Right hindlimb (tissue), 1 donor: ENCODE measurements at regions not wholly inside any gene's neighbourhood (a gene's known extent, or its start where the extent isn't known, plus 50 kb on each side); places are given as distances from the start of the nearest gene placed in this dataset.

Experiments used
- DNase-seq: peaks from one replicate; pipeline ENCODE4 v3.0.0-alpha.2; 2018

- no peak for DNase-seq
These were observed 418.0 kb upstream of the PSMD7 start for GRCh38 chr16:73878611-73879010.

GRCh38 chr16:73877150-73877549 is 419.5 kb upstream of the PSMD7 start:
- DNase-seq: no peak

- DNase-seq: no peak
These were observed 420.5 kb upstream of the PSMD7 start for GRCh38 chr16:73875996-73876690.

- no peak for DNase-seq
These were observed 422.3 kb upstream of the PSMD7 start for GRCh38 chr16:73874324-73874723.

GRCh38 chr16:73873643-73874042 is 423.0 kb upstream of the PSMD7 start:
- DNase-seq: no peak

- DNase-seq: no peak
These were observed 423.8 kb upstream of the PSMD7 start for GRCh38 chr16:73872856-73873255.

GRCh38 chr16:73871088-73871733 is 425.4 kb upstream of the PSMD7 start:
- DNase-seq: no peak

GRCh38 chr16:73869126-73869525 is 427.5 kb upstream of the PSMD7 start:
- no peak for DNase-seq

GRCh38 chr16:73864868-73865267 is 431.7 kb upstream of the PSMD7 start:
- DNase-seq: no peak

GRCh38 chr16:73858326-73858725 is 438.3 kb upstream of the PSMD7 start:
- no peak for DNase-seq

- DNase-seq: no peak
These were observed 442.6 kb upstream of the PSMD7 start for GRCh38 chr16:73853968-73854367.

GRCh38 chr16:73852561-73852960 is 444.1 kb upstream of the PSMD7 start:
- DNase-seq: no peak

- no peak for DNase-seq
These were observed 447.6 kb upstream of the PSMD7 start for GRCh38 chr16:73848993-73849392.

- DNase-seq: no peak
These were observed 449.5 kb upstream of the PSMD7 start for GRCh38 chr16:73847090-73847489.

GRCh38 chr16:73846356-73846755 is 450.3 kb upstream of the PSMD7 start:
- DNase-seq: peak; percentile 43

GRCh38 chr16:73846007-73846330 is 450.6 kb upstream of the PSMD7 start:
- peak; percentile 30 for DNase-seq

GRCh38 chr16:73845238-73846006 is 451.2 kb upstream of the PSMD7 start:
- no peak for DNase-seq

- peak; percentile 32 for DNase-seq
These were observed 455.9 kb upstream of the PSMD7 start for GRCh38 chr16:73840728-73841127.

GRCh38 chr16:73831220-73831619 is 465.4 kb upstream of the PSMD7 start:
- no peak for DNase-seq

- no peak for DNase-seq
These were observed 473.3 kb upstream of the PSMD7 start for GRCh38 chr16:73823205-73823849.

GRCh38 chr16:73817526-73818324 is 478.9 kb upstream of the PSMD7 start:
- DNase-seq: no peak

- DNase-seq: peak; percentile 58
These were observed 483.1 kb upstream of the PSMD7 start for GRCh38 chr16:73813527-73813926.

- DNase-seq: no peak
These were observed 492.2 kb upstream of the PSMD7 start for GRCh38 chr16:73804456-73804855.
